ENCODE measurements at regions not wholly inside any gene's neighbourhood (a gene's known extent, or its start where the extent isn't known, plus 50 kb on each side); places are given as distances from the start of the nearest gene placed in this dataset.

DNA sequence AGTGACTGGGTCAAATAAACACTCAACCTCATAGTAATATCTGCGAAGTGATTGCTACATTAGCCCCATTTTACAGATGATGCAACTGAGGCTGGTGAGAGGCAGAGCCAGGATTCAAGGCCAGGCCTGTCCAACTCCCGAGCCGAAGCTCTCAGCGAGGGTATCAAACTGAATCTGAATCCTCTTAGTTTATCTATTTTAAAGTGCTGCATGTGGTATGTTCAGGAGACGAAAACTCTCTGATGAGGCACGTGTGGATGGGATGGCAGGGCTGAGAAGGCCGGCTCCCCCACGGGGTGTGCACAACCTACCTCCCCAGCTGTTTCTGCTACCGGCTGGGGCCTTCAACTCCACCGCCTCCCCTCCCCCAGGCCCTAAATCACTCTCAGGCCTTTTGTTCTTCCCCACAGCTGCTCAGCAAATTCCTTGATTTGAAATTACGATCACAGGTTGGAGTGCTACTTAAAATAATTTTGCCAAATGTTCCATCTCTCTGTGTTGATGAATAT lies 171.8 kb downstream of the TOMM20 start (continued):
- TF ChIP-seq, protein P1, sequence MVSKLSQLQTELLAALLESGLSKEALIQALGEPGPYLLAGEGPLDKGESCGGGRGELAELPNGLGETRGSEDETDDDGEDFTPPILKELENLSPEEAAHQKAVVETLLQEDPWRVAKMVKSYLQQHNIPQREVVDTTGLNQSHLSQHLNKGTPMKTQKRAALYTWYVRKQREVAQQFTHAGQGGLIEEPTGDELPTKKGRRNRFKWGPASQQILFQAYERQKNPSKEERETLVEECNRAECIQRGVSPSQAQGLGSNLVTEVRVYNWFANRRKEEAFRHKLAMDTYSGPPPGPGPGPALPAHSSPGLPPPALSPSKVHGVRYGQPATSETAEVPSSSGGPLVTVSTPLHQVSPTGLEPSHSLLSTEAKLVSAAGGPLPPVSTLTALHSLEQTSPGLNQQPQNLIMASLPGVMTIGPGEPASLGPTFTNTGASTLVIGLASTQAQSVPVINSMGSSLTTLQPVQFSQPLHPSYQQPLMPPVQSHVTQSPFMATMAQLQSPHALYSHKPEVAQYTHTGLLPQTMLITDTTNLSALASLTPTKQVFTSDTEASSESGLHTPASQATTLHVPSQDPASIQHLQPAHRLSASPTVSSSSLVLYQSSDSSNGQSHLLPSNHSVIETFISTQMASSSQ (IDR thresholded peaks at IDR 0.05; ENCODE audit: low read depth), result no peak
- TF ChIP-seq, protein P1 (CRISPR knock-in tag; IDR thresholded peaks at IDR 0.05; ENCODE audit: borderline replicate concordance), result no peak
- TF ChIP-seq ZNF567 (CRISPR knock-in tag; IDR thresholded peaks at IDR 0.05; ENCODE audit: borderline replicate concordance), result 0 out of 2 replicates have a peak, but pooled peaks have one; percentile 5
- TF ChIP-seq POGZ (CRISPR knock-in tag; IDR thresholded peaks at IDR 0.05), result no peak; the same call in 1 of the 2 replicates
- TF ChIP-seq PAWR (CRISPR knock-in tag; IDR thresholded peaks at IDR 0.05; ENCODE audit: borderline replicate concordance), result 0 out of 2 replicates have a peak, but pooled peaks have one; percentile 2
- TF ChIP-seq ZIK1 (CRISPR knock-in tag; IDR thresholded peaks at IDR 0.05; ENCODE audit: borderline replicate concordance, low read depth), result no peak
- TF ChIP-seq ZNF629 (CRISPR knock-in tag; conservative IDR thresholded peaks at IDR 0.05), result peak; percentile 100
- no peak for TF ChIP-seq PHF8 (CRISPR knock-in tag; IDR thresholded peaks at IDR 0.05)
- TF ChIP-seq BRD4 (CRISPR knock-in tag; IDR thresholded peaks at IDR 0.05), result peak; percentile 56
- TF ChIP-seq, protein P2, sequence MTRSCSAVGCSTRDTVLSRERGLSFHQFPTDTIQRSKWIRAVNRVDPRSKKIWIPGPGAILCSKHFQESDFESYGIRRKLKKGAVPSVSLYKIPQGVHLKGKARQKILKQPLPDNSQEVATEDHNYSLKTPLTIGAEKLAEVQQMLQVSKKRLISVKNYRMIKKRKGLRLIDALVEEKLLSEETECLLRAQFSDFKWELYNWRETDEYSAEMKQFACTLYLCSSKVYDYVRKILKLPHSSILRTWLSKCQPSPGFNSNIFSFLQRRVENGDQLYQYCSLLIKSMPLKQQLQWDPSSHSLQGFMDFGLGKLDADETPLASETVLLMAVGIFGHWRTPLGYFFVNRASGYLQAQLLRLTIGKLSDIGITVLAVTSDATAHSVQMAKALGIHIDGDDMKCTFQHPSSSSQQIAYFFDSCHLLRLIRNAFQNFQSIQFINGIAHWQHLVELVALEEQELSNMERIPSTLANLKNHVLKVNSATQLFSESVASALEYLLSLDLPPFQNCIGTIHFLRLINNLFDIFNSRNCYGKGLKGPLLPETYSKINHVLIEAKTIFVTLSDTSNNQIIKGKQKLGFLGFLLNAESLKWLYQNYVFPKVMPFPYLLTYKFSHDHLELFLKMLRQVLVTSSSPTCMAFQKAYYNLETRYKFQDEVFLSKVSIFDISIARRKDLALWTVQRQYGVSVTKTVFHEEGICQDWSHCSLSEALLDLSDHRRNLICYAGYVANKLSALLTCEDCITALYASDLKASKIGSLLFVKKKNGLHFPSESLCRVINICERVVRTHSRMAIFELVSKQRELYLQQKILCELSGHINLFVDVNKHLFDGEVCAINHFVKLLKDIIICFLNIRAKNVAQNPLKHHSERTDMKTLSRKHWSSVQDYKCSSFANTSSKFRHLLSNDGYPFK (CRISPR knock-in tag; IDR thresholded peaks at IDR 0.05; ENCODE audit: borderline replicate concordance), result 0 out of 2 replicates have a peak, but pooled peaks have one; percentile 5
- TF ChIP-seq, protein P3, sequence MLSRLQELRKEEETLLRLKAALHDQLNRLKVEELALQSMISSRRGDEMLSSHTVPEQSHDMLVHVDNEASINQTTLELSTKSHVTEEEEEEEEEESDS (CRISPR knock-in tag; IDR thresholded peaks at IDR 0.05; ENCODE audit: borderline replicate concordance), result no peak
- TF ChIP-seq, protein P4, sequence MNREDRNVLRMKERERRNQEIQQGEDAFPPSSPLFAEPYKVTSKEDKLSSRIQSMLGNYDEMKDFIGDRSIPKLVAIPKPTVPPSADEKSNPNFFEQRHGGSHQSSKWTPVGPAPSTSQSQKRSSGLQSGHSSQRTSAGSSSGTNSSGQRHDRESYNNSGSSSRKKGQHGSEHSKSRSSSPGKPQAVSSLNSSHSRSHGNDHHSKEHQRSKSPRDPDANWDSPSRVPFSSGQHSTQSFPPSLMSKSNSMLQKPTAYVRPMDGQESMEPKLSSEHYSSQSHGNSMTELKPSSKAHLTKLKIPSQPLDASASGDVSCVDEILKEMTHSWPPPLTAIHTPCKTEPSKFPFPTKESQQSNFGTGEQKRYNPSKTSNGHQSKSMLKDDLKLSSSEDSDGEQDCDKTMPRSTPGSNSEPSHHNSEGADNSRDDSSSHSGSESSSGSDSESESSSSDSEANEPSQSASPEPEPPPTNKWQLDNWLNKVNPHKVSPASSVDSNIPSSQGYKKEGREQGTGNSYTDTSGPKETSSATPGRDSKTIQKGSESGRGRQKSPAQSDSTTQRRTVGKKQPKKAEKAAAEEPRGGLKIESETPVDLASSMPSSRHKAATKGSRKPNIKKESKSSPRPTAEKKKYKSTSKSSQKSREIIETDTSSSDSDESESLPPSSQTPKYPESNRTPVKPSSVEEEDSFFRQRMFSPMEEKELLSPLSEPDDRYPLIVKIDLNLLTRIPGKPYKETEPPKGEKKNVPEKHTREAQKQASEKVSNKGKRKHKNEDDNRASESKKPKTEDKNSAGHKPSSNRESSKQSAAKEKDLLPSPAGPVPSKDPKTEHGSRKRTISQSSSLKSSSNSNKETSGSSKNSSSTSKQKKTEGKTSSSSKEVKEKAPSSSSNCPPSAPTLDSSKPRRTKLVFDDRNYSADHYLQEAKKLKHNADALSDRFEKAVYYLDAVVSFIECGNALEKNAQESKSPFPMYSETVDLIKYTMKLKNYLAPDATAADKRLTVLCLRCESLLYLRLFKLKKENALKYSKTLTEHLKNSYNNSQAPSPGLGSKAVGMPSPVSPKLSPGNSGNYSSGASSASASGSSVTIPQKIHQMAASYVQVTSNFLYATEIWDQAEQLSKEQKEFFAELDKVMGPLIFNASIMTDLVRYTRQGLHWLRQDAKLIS (CRISPR knock-in tag; IDR thresholded peaks at IDR 0.05), result no peak
- TF ChIP-seq ZNF207 (IDR thresholded peaks at IDR 0.05; ENCODE audit: borderline replicate concordance), result no peak
- no peak for TF ChIP-seq ZNF589 (CRISPR knock-in tag; conservative IDR thresholded peaks at IDR 0.05)
- peak; percentile 1; the same call in 1 of the 2 replicates for TF ChIP-seq MAFF (IDR thresholded peaks at IDR 0.05; ENCODE audit: low read depth, low read length)
- no peak for TF ChIP-seq PCBP1 (IDR thresholded peaks at IDR 0.05; ENCODE audit: borderline replicate concordance, low read depth, low read length)
- TF ChIP-seq, protein P5, sequence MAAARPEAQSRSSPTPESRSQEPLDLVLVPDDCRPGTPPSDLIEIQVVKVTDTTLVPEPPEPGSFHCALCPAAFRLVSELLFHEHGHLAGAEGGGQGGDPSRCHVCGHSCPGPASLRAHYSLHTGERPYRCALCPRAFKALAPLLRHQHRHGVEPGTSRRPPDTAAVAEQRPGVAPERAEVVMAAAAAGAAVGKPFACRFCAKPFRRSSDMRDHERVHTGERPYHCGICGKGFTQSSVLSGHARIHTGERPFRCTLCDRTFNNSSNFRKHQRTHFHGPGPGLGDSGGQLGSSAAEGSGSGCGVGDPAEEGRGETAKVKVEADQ (CRISPR knock-in tag; IDR thresholded peaks at IDR 0.05; ENCODE audit: borderline replicate concordance), result no peak
- no peak for TF ChIP-seq CHCHD3 (CRISPR knock-in tag; IDR thresholded peaks at IDR 0.05)
